ENCODE measurements at regions not wholly inside any gene's neighbourhood (a gene's known extent, or its start where the extent isn't known, plus 50 kb on each side); places are given as distances from the start of the nearest gene placed in this dataset.

DNA sequence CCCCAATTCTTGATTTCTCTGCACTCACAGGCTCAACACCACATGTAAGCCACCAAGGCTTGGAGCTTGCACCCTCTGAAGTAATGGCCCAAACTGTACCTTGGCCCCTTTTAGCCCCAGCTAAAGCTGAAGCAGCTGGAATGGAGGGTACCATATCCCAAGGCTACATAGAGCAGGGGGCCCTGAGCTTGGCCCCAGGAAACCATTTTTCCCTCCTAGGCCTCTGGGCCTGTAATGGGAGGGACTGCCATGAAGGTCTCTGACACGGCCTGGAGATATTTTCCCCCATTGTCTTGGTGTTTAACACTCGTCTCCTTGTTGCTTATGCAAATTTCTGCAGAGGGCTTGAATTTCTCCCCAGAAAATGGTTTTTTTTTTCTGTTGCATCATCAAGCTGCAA is 69.7 kb downstream of the SKA1 start:
- intact Hi-C loops (cut with DNase I, micrococcal nuclease) = no loop called here
- peaks cover 9% of the 10 kb centered on the region for H3K9me3 ChIP-seq
- H3K4me1 ChIP-seq (ENCODE audit: low read depth) = no peaks in the 10 kb centered on the region
- H3K36me3 ChIP-seq (ENCODE audit: low read depth) = no peaks in the 10 kb centered on the region
- H3K4me3 ChIP-seq = no peak overlapping the region
- ATAC-seq = no peak
- no peak for DNase-seq
- TF ChIP-seq, protein P1, sequence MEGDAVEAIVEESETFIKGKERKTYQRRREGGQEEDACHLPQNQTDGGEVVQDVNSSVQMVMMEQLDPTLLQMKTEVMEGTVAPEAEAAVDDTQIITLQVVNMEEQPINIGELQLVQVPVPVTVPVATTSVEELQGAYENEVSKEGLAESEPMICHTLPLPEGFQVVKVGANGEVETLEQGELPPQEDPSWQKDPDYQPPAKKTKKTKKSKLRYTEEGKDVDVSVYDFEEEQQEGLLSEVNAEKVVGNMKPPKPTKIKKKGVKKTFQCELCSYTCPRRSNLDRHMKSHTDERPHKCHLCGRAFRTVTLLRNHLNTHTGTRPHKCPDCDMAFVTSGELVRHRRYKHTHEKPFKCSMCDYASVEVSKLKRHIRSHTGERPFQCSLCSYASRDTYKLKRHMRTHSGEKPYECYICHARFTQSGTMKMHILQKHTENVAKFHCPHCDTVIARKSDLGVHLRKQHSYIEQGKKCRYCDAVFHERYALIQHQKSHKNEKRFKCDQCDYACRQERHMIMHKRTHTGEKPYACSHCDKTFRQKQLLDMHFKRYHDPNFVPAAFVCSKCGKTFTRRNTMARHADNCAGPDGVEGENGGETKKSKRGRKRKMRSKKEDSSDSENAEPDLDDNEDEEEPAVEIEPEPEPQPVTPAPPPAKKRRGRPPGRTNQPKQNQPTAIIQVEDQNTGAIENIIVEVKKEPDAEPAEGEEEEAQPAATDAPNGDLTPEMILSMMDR (IDR thresholded peaks at IDR 0.05) = no peak

DNA sequence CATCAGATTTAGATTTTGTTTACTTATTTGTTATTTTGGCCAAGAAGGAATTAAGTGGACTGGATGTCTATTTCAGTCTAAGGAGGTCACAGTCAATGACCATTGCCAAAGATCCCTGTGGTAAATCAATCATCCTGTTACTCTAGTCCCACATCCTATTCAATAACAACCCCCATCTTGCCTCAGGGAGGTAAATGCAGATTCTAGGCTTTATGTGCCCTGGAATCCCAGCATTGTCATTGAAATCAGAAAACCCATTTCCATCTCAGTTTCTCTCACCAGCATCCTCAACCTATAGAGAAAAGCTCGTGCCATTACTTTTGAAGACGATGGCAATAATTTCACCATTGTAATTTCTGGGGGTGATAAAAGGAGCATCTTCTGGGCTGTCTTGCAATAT is 71.8 kb downstream of the SKA1 start:
- ATAC-seq (no peak), DNase-seq (no peak)
- no peak overlapping the region for H3K4me3 ChIP-seq
- intact Hi-C loops (cut with DNase I, micrococcal nuclease) = no loop called here
- H3K36me3 ChIP-seq (ENCODE audit: low read depth) = no peaks in the 10 kb centered on the region
- no peaks in the 10 kb centered on the region for H3K4me1 ChIP-seq (ENCODE audit: low read depth)
- TF ChIP-seq, protein P1 (IDR thresholded peaks at IDR 0.05) = no peak
- H3K9me3 ChIP-seq = peaks cover 9% of the 10 kb centered on the region

DNA sequence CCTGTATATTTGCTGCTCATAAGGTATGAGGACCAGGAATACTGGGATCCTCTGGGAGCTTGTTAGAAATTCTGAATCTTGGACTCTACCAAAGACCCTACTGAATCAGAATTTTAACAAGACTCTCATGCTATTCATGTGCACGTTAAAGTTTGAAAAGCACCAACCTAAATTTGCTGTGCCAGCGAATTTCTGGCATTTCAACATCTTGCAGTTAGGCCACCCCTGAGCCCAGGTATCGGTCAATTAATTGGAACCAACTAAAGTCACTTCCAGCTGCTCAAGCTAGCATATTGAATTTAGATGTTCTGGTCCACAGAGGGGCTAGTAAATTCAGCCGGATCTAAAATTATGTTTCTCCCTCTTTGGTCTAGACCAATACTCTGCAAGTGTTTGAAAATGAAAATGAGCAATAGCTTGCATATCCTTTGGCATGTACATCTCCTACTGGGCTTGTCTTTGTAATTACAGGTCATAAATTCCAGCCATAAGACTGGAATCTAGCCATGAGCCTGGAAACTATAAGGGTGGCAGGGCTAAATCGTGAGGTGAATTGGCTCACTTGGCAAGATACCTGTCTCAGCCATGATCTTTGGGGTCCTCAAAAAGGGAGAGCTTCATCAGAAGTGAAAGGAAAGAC is 72.4 kb downstream of the SKA1 start:
- ATAC-seq = peak; percentile 34
- no peak for DNase-seq
- intact Hi-C loops (cut with DNase I, micrococcal nuclease) = no loop called here
- Histone ChIP-seq H3K36me3 (ENCODE audit: low read depth) (no peaks in the 10 kb centered on the region), H3K4me3 (no peak overlapping the region), H3K4me1 (ENCODE audit: low read depth) (no peaks in the 10 kb centered on the region), H3K9me3 (peaks cover 9% of the 10 kb centered on the region)
- TF ChIP-seq, protein P1 (IDR thresholded peaks at IDR 0.05) = no peak

DNA sequence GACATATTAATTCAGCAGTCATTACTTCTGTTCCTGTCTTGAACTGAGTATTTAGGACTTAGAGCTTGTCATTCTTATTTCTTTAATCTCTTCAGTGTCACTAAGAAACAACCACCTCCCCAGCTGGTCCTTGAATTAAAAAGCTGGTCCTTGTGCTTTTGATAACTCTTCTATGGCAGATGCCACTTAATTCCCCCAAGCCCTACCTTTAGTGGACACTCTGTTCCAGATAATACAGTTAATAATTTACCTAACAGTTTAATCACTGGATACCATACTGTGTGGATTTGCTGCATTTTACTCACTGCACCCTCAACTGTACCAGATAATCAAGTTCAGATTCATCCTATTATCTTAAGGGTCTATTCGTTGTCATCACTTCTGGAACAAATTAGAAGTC is 73.1 kb downstream of the SKA1 start:
- TF ChIP-seq, protein P1 (IDR thresholded peaks at IDR 0.05) = no peak
- intact Hi-C loops (cut with DNase I, micrococcal nuclease) = no loop called here
- DNase-seq (no peak), ATAC-seq (no peak)
- no peaks in the 10 kb centered on the region for H3K36me3 ChIP-seq (ENCODE audit: low read depth)
- no peaks in the 10 kb centered on the region for H3K4me1 ChIP-seq (ENCODE audit: low read depth)
- H3K9me3 ChIP-seq = peaks cover 9% of the 10 kb centered on the region
- H3K4me3 ChIP-seq = no peak overlapping the region

DNA sequence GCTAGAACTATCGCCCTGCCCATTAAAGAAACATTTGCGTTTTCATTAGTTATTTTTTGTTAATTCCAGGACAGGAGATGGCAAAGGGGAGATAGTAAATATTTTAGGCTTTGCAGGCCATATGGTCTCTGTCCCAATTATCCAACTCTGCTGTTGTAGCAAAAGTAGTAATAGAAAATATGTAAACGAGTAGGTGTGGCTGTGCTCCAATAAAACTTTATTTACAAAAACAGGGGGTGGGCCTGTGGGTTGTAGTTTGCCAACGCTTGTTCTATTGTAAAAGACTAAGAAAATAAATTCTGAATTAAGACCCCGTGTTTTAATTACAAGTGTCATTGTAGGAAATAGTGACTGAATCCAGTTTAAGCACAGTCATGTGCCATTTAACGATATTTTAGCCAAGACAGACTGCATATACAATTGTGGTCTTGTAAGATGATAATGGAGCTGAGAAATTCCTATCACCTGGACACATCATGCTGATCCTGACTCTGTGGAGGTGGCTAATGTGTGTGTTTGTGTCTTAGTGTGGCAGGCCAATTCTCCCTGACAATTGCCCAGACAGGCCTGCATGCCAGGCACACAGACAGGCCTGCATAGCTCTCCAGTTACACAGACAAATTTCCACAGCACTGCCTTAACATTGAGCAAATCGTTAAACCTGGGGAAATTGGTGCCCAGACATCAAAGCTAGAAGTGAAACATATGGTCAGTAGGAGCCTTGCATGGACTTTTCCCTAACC is 76.4 kb downstream of the SKA1 start:
- Histone ChIP-seq H3K4me1 (ENCODE audit: low read depth) (no peaks in the 10 kb centered on the region), H3K36me3 (ENCODE audit: low read depth) (no peaks in the 10 kb centered on the region), H3K4me3 (no peak overlapping the region), H3K9me3 (no peaks in the 10 kb centered on the region)
- TF ChIP-seq, protein P1 (IDR thresholded peaks at IDR 0.05) = no peak
- DNase-seq (no peak), ATAC-seq (no peak)
- intact Hi-C loops (cut with DNase I, micrococcal nuclease) = no loop called here
